Trophoblast cell (in vitro differentiated cells and primary cell): ENCODE measurements at regions not wholly inside any gene's neighbourhood (a gene's known extent, or its start where the extent isn't known, plus 50 kb on each side); places are given as distances from the start of the nearest gene placed in this dataset.

Experiments used
- DNase-seq, 2 donors: peaks; one replicate each; pipeline ENCODE4 v3.0.0-alpha.2; 2016
- H2AFZ ChIP-seq: 2 replicates; pipeline ENCODE4 v1.6.1; 2013; ENCODE audit warnings: low read length, moderate library complexity, mild to moderate bottlenecking; ENCODE audit not compliant: insufficient read depth, poor library complexity
- H2AK5ac ChIP-seq: 2 replicates; pipeline ENCODE4 v1.6.1; 2013; ENCODE audit warnings: mild to moderate bottlenecking, low read length
- H2BK120ac ChIP-seq: 2 replicates; pipeline ENCODE4 v1.6.1; 2013; ENCODE audit warnings: low read length, mild to moderate bottlenecking, moderate library complexity; ENCODE audit not compliant: insufficient read depth, poor library complexity
- H2BK12ac ChIP-seq: 2 replicates; pipeline ENCODE4 v1.6.1; 2013; ENCODE audit warnings: mild to moderate bottlenecking, low read length, moderate library complexity
- H2BK5ac ChIP-seq: 2 replicates; pipeline ENCODE4 v1.6.1; 2013; ENCODE audit warnings: low read length, low read depth, moderate library complexity, mild to moderate bottlenecking; ENCODE audit not compliant: poor library complexity
- H3K14ac ChIP-seq: 2 replicates; pipeline ENCODE4 v1.6.1; 2013; ENCODE audit warnings: mild to moderate bottlenecking, low read length
- H3K18ac ChIP-seq: 2 replicates; pipeline ENCODE4 v1.6.1; 2013; ENCODE audit warnings: mild to moderate bottlenecking, low read length
- H3K23ac ChIP-seq: 2 replicates; pipeline ENCODE4 v1.6.1; 2013; ENCODE audit warnings: low read length
- H3K27ac ChIP-seq: 2 replicates; pipeline ENCODE4 v1.5.1; 2013; ENCODE audit warnings: low read depth, mild to moderate bottlenecking, inconsistent platforms, low read length, moderate library complexity
- H3K27me3 ChIP-seq: 2 replicates; pipeline ENCODE4 v1.6.1; 2013; ENCODE audit warnings: inconsistent platforms, mild to moderate bottlenecking, low read length, moderate library complexity; ENCODE audit not compliant: insufficient read depth
- H3K36me3 ChIP-seq, 2 experiments: 1 replicate in 1 of 2; 2 replicates in 1 of 2; pipeline ENCODE4 v1.6.1; 2013; ENCODE audit warnings: low read length in 2 of 2, mild to moderate bottlenecking in 2 of 2, moderate library complexity in 1 of 2; ENCODE audit not compliant: insufficient read depth in 2 of 2, control insufficient read depth in 1 of 2
- H3K4ac ChIP-seq: 2 replicates; pipeline ENCODE4 v1.6.1; 2013; ENCODE audit warnings: low read depth, mild to moderate bottlenecking, low read length, moderate library complexity
- H3K4me1 ChIP-seq, 2 experiments: 1 replicate in 1 of 2; 2 replicates in 1 of 2; pipeline ENCODE4 v1.6.1; 2013; ENCODE audit warnings: low read length in 2 of 2, mild to moderate bottlenecking in 2 of 2, moderate library complexity in 1 of 2; ENCODE audit not compliant: insufficient read depth in 2 of 2, control insufficient read depth in 1 of 2
- H3K4me2 ChIP-seq: 2 replicates; pipeline ENCODE4 v1.6.1; 2013; ENCODE audit warnings: inconsistent platforms, mild to moderate bottlenecking, low read length, moderate library complexity
- H3K4me3 ChIP-seq: 2 replicates; pipeline ENCODE4 v1.5.1; 2013; ENCODE audit warnings: mild to moderate bottlenecking, low read depth, low read length, inconsistent platforms
- H3K79me1 ChIP-seq: one replicate; pipeline ENCODE4 v1.6.1; 2013; ENCODE audit warnings: low read length
- H3K79me2 ChIP-seq: 2 replicates; pipeline ENCODE4 v1.6.1; 2013; ENCODE audit warnings: low read length, mild to moderate bottlenecking; ENCODE audit not compliant: control insufficient read depth, insufficient read depth, poor library complexity
- H3K9ac ChIP-seq: 2 replicates; pipeline ENCODE4 v1.6.1; 2013; ENCODE audit warnings: mild to moderate bottlenecking, low read length
- H3K9me3 ChIP-seq: 2 replicates; pipeline ENCODE4 v1.6.1; 2013; ENCODE audit warnings: low read depth, mild to moderate bottlenecking, control low read depth, inconsistent platforms, low read length; ENCODE audit not compliant: insufficient read depth
- H4K12ac ChIP-seq: 2 replicates; pipeline ENCODE4 v1.6.1; 2013; ENCODE audit warnings: low read depth, mild to moderate bottlenecking, low read length, moderate library complexity
- H4K8ac ChIP-seq: 2 replicates; pipeline ENCODE4 v1.6.1; 2013; ENCODE audit warnings: low read depth, mild to moderate bottlenecking, low read length, moderate library complexity
- H4K91ac ChIP-seq: one replicate; pipeline ENCODE4 v1.6.1; 2013; ENCODE audit warnings: low read depth, mild to moderate bottlenecking, low read length, moderate library complexity
- WGBS: extraction: QIAGEN DNeasy Blood & Tissue Kit; methylation state at CpG from one replicate; pipeline ENCODE4 v1.1.7; 2013; ENCODE audit warnings: missing lambda C conversion rate; ENCODE audit not compliant: insufficient read length, insufficient coverage; ENCODE audit errors: extremely low coverage; 5-methylcytosine and 5-hydroxymethylcytosine counted together

DNA sequence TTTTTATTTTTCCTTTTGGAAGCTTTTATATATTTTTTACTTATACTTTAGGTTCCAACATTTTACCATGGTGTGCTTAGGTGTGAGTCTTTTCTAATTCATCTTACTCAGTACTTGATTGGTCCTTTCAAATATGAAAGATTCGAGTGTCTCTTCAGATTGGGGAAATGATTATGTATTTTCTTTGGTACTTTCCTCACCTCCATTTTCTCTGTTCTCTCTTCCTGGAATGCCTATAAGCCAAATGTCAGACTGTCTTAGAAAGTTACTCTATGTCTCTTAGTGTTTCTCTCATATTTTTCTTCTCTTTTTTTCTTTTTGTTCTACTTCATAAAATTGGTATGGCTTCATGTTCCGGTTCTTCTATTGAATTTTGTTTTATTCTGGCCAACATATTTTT lies 119.6 kb upstream of the SV2C start:
- DNase-seq: no peak

GRCh38 chr5:75961818-75962217 lies 121.4 kb upstream of the SV2C start:
- Histone ChIP-seq H2BK5ac (no peak overlapping the region), H3K23ac (no peak overlapping the region), H4K91ac (no peak overlapping the region), H3K4me1 (no peaks in the 10 kb centered on the region), H3K79me1 (no peaks in the 10 kb centered on the region), H4K8ac (no peak overlapping the region), H3K36me3 (no peaks in the 10 kb centered on the region), H3K9ac (no peak overlapping the region), H3K27me3 (no peaks in the 10 kb centered on the region), H3K4ac (no peak overlapping the region), H3K14ac (no peak overlapping the region), H3K4me2 (no peak overlapping the region), H2AK5ac (no peak overlapping the region), H3K79me2 (no peaks in the 10 kb centered on the region), H2BK120ac (no peak overlapping the region), H2BK12ac (no peak overlapping the region), H3K9me3 (peaks cover 2% of the 10 kb centered on the region), H4K12ac (no peak overlapping the region), H2AFZ (no peak overlapping the region), H3K18ac (no peak overlapping the region), H3K27ac (no peak overlapping the region), H3K4me3 (no peak overlapping the region)
- DNase-seq: no peak
- WGBS: no CpG with 5 or more reads among the region's 1 CpG

More for the DNA sequence above, 119.6 kb upstream of the SV2C start:
- no peak overlapping the region for H3K14ac ChIP-seq
- H3K4me1 ChIP-seq: no peaks in the 10 kb centered on the region
- no peak overlapping the region for H3K27ac ChIP-seq
- H2BK5ac ChIP-seq: no peak overlapping the region
- H4K12ac ChIP-seq: no peak overlapping the region
- no CpG with 5 or more reads among the region's 2 CpGs for WGBS
- H2AFZ ChIP-seq: no peak overlapping the region
- H3K18ac ChIP-seq: no peak overlapping the region
- no peak overlapping the region for H2BK12ac ChIP-seq
- H3K79me2 ChIP-seq: no peaks in the 10 kb centered on the region
- no peak overlapping the region for H3K9ac ChIP-seq
- no peak overlapping the region for H3K4me3 ChIP-seq
- H4K91ac ChIP-seq: no peak overlapping the region
- no peak overlapping the region for H3K23ac ChIP-seq
- H2BK120ac ChIP-seq: no peak overlapping the region
- H3K4ac ChIP-seq: no peak overlapping the region
- H3K27me3 ChIP-seq: no peaks in the 10 kb centered on the region
- no peaks in the 10 kb centered on the region for H3K79me1 ChIP-seq
- no peak overlapping the region for H2AK5ac ChIP-seq
- H3K36me3 ChIP-seq: no peaks in the 10 kb centered on the region
- no peak overlapping the region for H4K8ac ChIP-seq
- peaks cover 7% of the 10 kb centered on the region for H3K9me3 ChIP-seq
- H3K4me2 ChIP-seq: no peak overlapping the region

DNA sequence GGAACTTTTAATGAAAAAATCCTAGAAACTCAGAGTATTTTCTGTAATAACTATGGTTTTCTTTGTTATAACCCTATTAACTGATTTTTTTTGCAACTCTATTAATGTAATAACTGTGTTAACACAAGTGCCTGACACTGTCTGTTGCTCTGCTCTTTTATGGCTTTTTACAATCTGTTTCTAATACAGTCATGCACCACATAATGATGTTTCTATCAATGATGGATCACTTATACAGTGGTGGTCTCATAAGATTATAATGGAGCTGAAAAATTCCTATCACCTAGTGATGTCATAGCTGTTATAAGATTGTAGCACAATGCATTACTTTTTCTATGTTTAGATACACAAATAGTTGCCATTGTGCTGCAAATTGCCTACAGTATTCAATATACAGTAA lies 123.1 kb upstream of the SV2C start:
- H3K27ac ChIP-seq: no peak overlapping the region
- H3K36me3 ChIP-seq: no peaks in the 10 kb centered on the region
- no peak overlapping the region for H3K4me3 ChIP-seq
- H3K4me2 ChIP-seq: no peak overlapping the region
- H3K18ac ChIP-seq: no peak overlapping the region
- H3K9ac ChIP-seq: no peak overlapping the region
- H3K14ac ChIP-seq: no peak overlapping the region
- no peak overlapping the region for H3K4ac ChIP-seq
- no peak overlapping the region for H2BK120ac ChIP-seq
- H2AFZ ChIP-seq: no peak overlapping the region
- DNase-seq: no peak
- no peaks in the 10 kb centered on the region for H3K79me1 ChIP-seq
- H4K12ac ChIP-seq: no peak overlapping the region
- H4K91ac ChIP-seq: no peak overlapping the region
- H3K27me3 ChIP-seq: no peaks in the 10 kb centered on the region
- H4K8ac ChIP-seq: no peak overlapping the region
- no peak overlapping the region for H2BK5ac ChIP-seq
- no peaks in the 10 kb centered on the region for H3K9me3 ChIP-seq
- no peaks in the 10 kb centered on the region for H3K4me1 ChIP-seq
- H2AK5ac ChIP-seq: no peak overlapping the region
- no peak overlapping the region for H2BK12ac ChIP-seq
- no peaks in the 10 kb centered on the region for H3K79me2 ChIP-seq
- H3K23ac ChIP-seq: no peak overlapping the region

GRCh38 chr5:75952963-75953362 lies 130.2 kb upstream of the SV2C start:
- Histone ChIP-seq H4K12ac (no peak overlapping the region), H3K36me3 (no peaks in the 10 kb centered on the region)
- no CpG with 5 or more reads among the region's 1 CpG for WGBS

More at GRCh38 chr5:75952963-75953362, 130.2 kb upstream of the SV2C start:
- H2AK5ac ChIP-seq: no peak overlapping the region
- no peak overlapping the region for H3K4ac ChIP-seq
- H3K9ac ChIP-seq: no peak overlapping the region
- H3K27ac ChIP-seq: no peak overlapping the region
- H3K18ac ChIP-seq: no peak overlapping the region
- H3K23ac ChIP-seq: no peak overlapping the region
- peaks cover 1% of the 10 kb centered on the region for H3K9me3 ChIP-seq
- H2BK12ac ChIP-seq: no peak overlapping the region
- no peak overlapping the region for H2BK5ac ChIP-seq
- no peak overlapping the region for H2BK120ac ChIP-seq
- H3K79me2 ChIP-seq: no peaks in the 10 kb centered on the region
- no peak overlapping the region for H2AFZ ChIP-seq
- H4K8ac ChIP-seq: no peak overlapping the region
- no peak overlapping the region for H3K4me2 ChIP-seq
- H3K27me3 ChIP-seq: no peaks in the 10 kb centered on the region
- H3K4me1 ChIP-seq: no peaks in the 10 kb centered on the region
- H3K4me3 ChIP-seq: no peak overlapping the region
- no peak overlapping the region for H4K91ac ChIP-seq
- no peak for DNase-seq
- no peak overlapping the region for H3K14ac ChIP-seq
- no peaks in the 10 kb centered on the region for H3K79me1 ChIP-seq
